Loucy (cell line): ENCODE measurements at regions not wholly inside any gene's neighbourhood (a gene's known extent, or its start where the extent isn't known, plus 50 kb on each side); places are given as distances from the start of the nearest gene placed in this dataset.

Experiments used
- CTCF ChIP-seq: fragments of 200-600 bp; sonication (generic); conservative IDR thresholded peaks from 2 replicates; pipeline ENCODE4 v1.5.1; 2014; ENCODE audit warnings: mild to moderate bottlenecking, antibody characterized with exemption, low read length
- EZH2phosphoT487 ChIP-seq: fragments of 200-600 bp; IDR thresholded peaks from 2 replicates; pipeline ENCODE4 v1.6.1; 2018; ENCODE audit warnings: antibody characterized with exemption, mild to moderate bottlenecking, moderate library complexity, borderline replicate concordance

GRCh38 chr7:145411066-145411465 is 575.2 kb upstream of the TPK1 start:
- no peak for TF ChIP-seq CTCF
- TF ChIP-seq EZH2phosphoT487: no peak
